ENCODE measurements at regions not wholly inside any gene's neighbourhood (a gene's known extent, or its start where the extent isn't known, plus 50 kb on each side); places are given as distances from the start of the nearest gene placed in this dataset.

- no peak for DNase-seq
Observed at GRCh38 chr9:99327667-99328066, 105.6 kb downstream of the SEC61B start.

DNA sequence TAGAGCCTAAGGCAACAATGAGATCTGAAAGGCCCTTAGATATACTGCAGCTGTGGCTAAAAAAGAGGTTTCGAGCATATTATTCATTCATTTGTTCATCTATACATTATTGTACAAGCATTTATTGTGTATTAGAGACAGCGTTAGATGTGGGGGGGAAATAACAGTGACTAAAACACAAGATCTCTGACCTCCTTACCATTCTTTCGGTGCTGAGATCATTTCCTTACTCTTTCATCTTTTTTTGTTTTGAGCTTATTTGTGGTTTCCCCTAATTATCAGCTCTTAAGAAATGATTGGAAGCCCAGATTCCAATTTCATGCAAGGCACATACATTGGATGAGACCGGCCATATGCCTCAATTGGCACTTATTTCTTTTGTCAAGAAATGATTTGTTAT lies 113.2 kb downstream of the SEC61B start:
- DNase-seq, result no peak

- DNase-seq, result no peak
Observed at GRCh38 chr9:99336005-99336404, 113.9 kb downstream of the SEC61B start.

DNA sequence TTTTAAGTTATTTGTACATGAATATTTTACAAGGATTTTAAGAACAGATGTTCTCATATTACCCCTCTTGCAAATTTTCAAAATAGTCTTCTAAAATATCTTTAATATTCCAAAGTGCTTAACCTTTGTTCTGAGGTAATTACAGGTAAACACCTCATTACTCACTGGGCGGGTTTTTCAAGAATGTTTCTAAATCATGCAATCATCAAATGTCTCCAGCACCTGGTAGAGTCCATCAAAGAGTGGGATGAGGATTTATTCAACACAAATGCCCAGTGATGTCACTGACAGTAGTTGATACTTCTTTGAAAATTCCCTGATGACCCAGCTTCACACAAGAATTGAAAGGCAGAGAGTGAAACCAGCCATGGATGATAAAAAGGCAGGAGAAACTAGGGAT lies 114.4 kb downstream of the SEC61B start:
- DNase-seq, result no peak

- DNase-seq, result no peak
Observed at GRCh38 chr9:99340281-99340680, 118.2 kb downstream of the SEC61B start.

DNA sequence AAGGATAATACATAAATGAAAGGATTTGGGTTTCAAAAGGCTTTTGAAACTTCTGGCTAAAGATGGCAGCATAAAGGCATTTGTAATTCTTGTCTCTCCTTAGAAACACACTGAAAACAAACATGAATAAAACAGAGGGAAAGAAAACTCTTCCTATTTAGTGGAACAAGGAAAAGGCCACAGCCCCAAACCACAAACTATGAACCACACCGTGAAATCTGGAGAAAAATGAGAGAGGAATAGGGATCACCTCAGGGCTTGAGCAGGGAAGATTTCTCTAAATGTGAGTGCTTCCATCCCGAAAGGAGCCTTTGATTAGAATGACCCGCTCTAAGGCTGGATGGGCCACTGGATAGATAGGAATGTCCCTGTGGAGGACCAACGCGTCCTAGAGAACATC lies 119.6 kb downstream of the SEC61B start:
- no peak for DNase-seq

GRCh38 chr9:99345451-99345850 lies 123.4 kb downstream of the SEC61B start:
- DNase-seq, result no peak

DNA sequence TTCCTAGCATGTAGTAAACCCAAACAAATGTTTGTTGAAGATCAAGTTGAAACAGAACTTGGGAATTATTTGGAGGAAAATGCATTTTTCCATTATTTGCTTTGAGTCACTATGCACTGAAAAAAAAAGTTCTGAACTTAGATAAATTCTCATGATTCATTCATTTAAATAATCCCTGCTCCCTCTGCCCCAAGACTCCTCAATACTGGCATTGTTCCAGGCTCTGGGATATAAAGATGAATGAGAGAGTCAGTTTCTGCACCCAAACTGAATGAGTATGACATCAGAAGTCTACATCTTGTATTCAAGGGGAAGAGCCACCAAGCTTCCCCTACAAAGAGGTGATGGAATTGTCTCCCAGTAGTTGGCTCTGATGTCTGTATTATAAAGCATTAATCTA lies 123.9 kb downstream of the SEC61B start:
- no peak for DNase-seq

DNA sequence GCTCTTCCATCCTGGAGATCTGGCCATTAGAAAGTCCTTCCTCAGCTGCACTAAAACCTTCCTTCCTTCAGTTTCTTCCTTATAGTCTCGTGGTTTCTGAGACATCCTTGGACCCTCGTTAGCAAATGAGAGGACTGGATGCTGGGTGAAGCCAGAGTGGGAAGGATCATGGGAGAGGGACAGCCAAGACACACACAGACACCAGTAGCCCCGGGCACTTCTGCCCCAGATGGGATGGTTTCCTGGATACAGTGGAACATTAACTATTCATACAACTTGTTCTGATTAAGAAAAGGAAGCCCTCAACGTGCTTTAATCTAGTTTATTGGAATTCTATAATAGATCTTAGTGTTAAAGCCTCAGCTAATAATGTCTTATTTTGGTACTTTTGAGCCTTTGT lies 125.5 kb downstream of the SEC61B start:
- no peak for DNase-seq

DNA sequence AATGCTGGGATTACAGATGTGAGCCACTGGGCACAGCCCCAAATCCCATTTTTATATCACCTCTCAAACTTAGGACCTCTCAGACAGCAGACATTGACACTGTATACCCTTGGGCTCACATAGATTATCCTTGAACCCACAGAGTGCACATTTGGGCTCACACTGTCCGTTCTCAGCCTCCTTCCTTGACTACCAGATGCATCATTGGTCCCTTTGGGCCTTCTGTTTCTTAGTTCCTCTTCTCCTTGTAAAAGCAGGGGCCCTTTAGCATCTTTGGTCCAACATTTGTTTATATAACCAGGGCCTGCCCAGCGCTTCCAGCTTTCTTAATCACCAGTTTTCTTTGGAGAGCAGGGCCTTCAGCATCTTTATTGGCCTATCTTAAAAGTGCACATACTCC lies 126.2 kb downstream of the SEC61B start:
- DNase-seq, result no peak

DNA sequence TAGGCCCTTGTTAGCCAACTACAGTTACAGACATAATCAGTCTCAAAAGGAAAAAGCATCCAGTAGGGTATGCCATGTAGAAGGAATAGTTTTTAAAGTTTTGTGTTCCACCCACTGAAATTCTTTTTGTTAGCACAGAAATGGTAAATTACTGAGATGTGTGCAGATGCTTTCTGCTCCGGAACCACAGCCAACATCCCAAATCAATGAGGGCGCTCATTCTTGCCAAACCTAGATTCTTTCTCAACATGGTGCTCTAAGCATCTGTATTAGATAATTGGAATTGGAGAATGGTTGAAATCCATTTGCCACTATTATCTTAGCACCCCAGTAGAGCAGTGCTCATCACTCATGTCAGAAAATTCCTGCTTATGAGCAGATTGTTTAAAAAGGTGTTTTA lies 127.8 kb downstream of the SEC61B start:
- no peak for DNase-seq

DNA sequence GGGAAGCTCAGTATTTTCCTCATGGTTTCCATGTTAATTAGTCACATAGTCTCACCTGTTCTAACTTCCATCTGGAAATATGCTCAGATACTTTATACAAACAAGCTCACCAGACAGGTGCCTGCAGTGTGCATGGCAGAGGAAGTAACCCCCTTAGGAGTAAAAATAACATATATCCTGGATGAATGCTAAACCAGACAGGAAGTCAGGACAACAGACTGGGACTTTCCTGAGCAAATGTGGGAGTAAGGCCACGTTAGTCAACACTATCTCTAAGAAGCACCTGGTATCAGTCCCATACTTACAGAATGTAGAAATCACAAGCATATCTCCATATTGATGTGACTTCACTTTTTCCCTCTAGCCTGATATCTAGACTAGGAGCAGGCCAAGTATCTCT lies 128.4 kb downstream of the SEC61B start:
- no peak for DNase-seq

DNA sequence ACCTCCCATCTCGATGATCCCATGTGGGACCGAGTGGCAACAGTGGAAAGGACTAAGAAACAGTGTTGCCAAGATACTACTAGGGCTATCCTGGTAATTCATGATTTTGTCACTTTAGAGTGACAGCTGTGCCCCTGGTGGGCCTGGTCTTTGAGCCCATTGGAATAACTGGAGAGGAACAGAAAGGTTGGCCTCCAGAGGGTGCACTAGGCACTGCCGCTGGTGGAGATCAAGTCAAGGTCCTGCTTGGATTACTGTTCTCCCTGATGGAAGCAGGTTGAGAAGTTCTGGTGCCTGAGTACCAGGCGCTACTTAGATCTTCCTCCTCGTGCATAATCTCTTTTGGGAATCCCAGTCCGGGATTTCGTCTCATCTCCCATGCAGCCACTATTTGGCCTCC lies 129.6 kb downstream of the SEC61B start:
- DNase-seq, result no peak

- DNase-seq, result no peak
Observed at GRCh38 chr9:99352826-99353225, 130.7 kb downstream of the SEC61B start.

- no peak for DNase-seq
Observed at GRCh38 chr9:99353408-99353807, 131.3 kb downstream of the SEC61B start.

- DNase-seq, result no peak
Observed at GRCh38 chr9:99354104-99354503, 132.0 kb downstream of the SEC61B start.

DNA sequence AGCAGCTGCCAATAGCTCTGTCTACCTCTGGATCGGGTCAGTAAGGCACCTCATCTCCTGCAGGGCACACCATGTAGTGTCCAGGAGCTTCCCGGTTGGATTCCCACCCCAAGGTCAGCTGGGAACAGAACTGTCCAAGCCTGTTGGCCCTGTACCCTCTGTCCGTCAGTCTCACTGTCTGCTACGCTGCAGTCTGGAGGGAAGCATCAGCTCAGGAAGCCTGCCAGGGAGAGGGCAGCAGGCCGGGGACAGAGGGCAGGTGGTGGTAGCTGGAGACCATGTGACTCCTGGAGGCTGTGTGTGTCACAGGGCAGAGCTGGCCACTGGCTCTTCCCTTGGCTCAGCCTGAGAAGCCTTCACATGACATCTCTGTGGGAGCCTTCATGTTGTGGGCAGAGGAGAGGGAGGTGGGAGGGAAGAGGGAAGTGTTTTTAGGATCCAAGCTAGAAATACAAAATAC lies 134.5 kb downstream of the SEC61B start:
- no peak for DNase-seq

DNA sequence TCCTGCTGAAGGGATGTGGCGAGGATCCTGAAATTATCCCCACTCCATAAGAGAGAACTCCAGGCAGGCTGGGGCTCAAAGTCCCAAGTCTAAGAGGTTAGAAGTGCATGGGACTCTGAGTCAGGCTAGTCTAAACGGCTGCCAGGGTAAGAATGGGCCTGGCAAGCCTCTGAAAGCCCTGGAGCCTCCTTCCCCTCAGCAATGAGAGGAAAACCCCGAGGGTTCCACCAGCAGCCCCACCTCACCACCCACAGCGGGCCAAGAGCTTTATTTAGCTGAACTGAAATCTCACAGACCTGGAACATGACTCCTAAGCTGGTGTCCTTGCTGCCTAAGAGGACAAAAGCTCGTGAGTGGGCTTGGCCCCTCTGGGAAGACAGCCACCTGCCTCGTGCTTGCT lies 135.5 kb downstream of the SEC61B start:
- no peak for DNase-seq

DNA sequence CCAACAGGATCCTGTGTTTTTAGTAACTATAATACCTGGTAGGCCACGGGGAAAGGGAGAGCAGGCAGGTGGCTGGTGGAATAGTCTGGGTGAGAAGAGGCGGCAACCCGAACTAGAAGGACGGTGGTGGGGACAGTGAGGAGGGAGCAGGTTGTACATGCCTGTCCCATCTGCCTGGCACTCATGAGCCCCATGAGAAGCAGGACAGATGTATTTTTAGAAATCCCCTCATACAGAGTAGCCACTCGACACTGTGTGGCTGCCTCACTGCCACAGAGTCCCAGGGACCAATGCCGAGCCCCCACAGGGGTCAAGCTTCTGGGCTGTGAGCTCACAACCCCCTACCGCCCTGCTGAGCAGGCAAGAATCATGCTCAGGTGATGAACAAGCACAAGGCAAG lies 136.6 kb downstream of the SEC61B start:
- DNase-seq, result no peak

- no peak for DNase-seq
Observed at GRCh38 chr9:99359336-99359735, 137.3 kb downstream of the SEC61B start.

GRCh38 chr9:99360026-99360425 lies 137.9 kb downstream of the SEC61B start:
- no peak for DNase-seq

GRCh38 chr9:99361817-99362216 lies 139.7 kb downstream of the SEC61B start:
- DNase-seq, result no peak

- no peak for DNase-seq
Observed at GRCh38 chr9:99362321-99362720, 140.2 kb downstream of the SEC61B start.

GRCh38 chr9:99363509-99363908 lies 141.4 kb downstream of the SEC61B start:
- DNase-seq, result no peak

DNA sequence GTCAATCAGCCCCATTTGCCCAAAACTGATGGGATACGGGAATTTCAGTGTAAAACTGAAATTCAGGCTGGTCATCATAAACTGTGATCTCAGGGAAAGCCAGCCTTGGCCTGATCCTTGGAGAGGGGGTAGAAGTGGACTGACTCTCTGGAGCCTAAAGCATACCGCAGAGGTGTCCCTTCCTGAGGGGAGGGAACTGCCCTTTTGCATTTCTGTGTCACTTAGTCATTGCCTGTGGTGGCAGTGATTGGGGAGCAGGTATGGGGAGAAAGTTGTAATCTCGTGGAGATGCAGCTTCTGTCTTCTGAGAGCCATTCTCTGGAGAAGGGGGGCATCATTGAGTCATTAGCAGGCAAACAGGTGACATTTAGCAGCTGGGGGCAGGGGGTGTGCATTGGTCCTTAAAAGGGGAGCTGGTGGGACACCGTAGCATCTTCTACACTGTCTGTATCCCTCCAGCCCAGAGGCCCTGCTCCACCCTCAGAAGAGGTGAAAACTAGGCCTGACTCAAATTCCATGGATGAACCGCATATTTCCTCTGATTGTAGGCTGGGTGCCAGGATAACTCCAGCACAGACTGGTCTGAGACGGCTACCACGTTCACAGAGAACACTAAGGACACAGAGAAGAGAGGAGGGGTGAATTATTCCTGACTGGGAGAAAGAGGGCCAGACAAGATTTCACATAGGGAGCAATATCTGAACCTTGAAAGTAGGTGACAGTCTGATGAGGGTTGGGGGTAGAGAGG lies 143.3 kb downstream of the SEC61B start:
- DNase-seq, result no peak

All from NK-92 treated with Interleukin-12 subunit alpha and Interleukin-12 subunit beta, amount 100 ng/mL, for 24 hours (cell line).